ENCODE measurements at regions not wholly inside any gene's neighbourhood (a gene's known extent, or its start where the extent isn't known, plus 50 kb on each side); places are given as distances from the start of the nearest gene placed in this dataset.

GRCh38 chr5:14059810-14060209 is 83.3 kb upstream of the TRIO start:
- Histone ChIP-seq H3K4me1 (ENCODE audit: control insufficient read depth, insufficient read depth, low read length) (no peaks in the 10 kb centered on the region), H3K27ac (ENCODE audit: low read depth, low read length) (no peak overlapping the region), H3K9me3 (ENCODE audit: control insufficient read depth, low read length) (no peaks in the 10 kb centered on the region), H3K36me3 (ENCODE audit: control insufficient read depth, insufficient read depth, low read length) (no peaks in the 10 kb centered on the region), H3K9ac (ENCODE audit: extremely low read depth, low read length, poor library complexity, severe bottlenecking) (no peak overlapping the region), H3K27me3 (ENCODE audit: control insufficient read depth, insufficient read depth, low read length, poor library complexity, severe bottlenecking) (no peaks in the 10 kb centered on the region), H3K4me3 (ENCODE audit: low read length) (no peak overlapping the region)
- no peak overlapping the region for H3K4me3 Mint-ChIP-seq
- WGBS, 2 experiments (ENCODE audit: insufficient coverage in 1 of 2, insufficient read length in 1 of 2), result 93% methylated on average over 2 of the region's 2 CpGs; no CpG with 5 or more reads in 1 of the 2 experiments
- H3K27ac Mint-ChIP-seq, result no peak overlapping the region
- TF ChIP-seq, protein P1, sequence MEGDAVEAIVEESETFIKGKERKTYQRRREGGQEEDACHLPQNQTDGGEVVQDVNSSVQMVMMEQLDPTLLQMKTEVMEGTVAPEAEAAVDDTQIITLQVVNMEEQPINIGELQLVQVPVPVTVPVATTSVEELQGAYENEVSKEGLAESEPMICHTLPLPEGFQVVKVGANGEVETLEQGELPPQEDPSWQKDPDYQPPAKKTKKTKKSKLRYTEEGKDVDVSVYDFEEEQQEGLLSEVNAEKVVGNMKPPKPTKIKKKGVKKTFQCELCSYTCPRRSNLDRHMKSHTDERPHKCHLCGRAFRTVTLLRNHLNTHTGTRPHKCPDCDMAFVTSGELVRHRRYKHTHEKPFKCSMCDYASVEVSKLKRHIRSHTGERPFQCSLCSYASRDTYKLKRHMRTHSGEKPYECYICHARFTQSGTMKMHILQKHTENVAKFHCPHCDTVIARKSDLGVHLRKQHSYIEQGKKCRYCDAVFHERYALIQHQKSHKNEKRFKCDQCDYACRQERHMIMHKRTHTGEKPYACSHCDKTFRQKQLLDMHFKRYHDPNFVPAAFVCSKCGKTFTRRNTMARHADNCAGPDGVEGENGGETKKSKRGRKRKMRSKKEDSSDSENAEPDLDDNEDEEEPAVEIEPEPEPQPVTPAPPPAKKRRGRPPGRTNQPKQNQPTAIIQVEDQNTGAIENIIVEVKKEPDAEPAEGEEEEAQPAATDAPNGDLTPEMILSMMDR (conservative IDR thresholded peaks at IDR 0.05), result no peak
- H3K9me3 Mint-ChIP-seq, result peaks cover 6% of the 10 kb centered on the region
- H3K36me3 Mint-ChIP-seq (ENCODE audit: low read depth), result no peaks in the 10 kb centered on the region
- no peak for DNase-seq
- peaks cover 3% of the 10 kb centered on the region for H3K27me3 Mint-ChIP-seq (ENCODE audit: insufficient read depth)
- H3K4me1 Mint-ChIP-seq, result no peaks in the 10 kb centered on the region

DNA sequence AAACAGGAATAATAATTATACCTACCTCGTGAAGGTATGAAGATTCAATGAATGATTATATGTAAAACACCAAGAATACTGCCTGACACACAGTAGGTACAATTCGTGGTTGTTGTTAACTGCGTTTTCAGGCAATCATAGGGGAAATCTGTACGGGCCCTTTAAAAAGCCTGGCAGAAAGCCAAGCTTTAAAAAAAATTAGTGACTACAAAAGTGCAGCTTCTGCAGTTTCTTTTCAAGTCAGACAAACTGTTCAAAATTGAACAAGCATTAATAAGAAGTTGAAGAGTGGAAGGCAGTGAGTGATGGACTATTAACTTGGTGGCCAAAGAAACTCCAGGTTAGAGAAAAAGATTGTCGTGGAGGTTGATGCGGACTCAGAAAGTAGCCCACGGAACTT is 85.9 kb upstream of the TRIO start:
- Mint-ChIP-seq H3K4me1 (no peaks in the 10 kb centered on the region), H3K36me3 (ENCODE audit: low read depth) (no peaks in the 10 kb centered on the region), H3K9me3 (peaks cover 6% of the 10 kb centered on the region), H3K27me3 (ENCODE audit: insufficient read depth) (peaks cover 5% of the 10 kb centered on the region), H3K4me3 (no peak overlapping the region), H3K27ac (no peak overlapping the region)
- TF ChIP-seq, protein P1 (conservative IDR thresholded peaks at IDR 0.05), result no peak
- Histone ChIP-seq H3K36me3 (ENCODE audit: control insufficient read depth, insufficient read depth, low read length) (no peaks in the 10 kb centered on the region), H3K4me1 (ENCODE audit: control insufficient read depth, insufficient read depth, low read length) (no peaks in the 10 kb centered on the region), H3K9ac (ENCODE audit: extremely low read depth, low read length, poor library complexity, severe bottlenecking) (no peak overlapping the region), H3K9me3 (ENCODE audit: control insufficient read depth, low read length) (no peaks in the 10 kb centered on the region), H3K4me3 (ENCODE audit: low read length) (no peak overlapping the region), H3K27me3 (ENCODE audit: control insufficient read depth, insufficient read depth, low read length, poor library complexity, severe bottlenecking) (no peaks in the 10 kb centered on the region), H3K27ac (ENCODE audit: low read depth, low read length) (no peak overlapping the region)
- no peak for DNase-seq
- 95 to 97% methylated on average over 7 of the region's 7 CpGs for WGBS, 2 experiments (ENCODE audit: insufficient coverage in 1 of 2, insufficient read length in 1 of 2)

DNA sequence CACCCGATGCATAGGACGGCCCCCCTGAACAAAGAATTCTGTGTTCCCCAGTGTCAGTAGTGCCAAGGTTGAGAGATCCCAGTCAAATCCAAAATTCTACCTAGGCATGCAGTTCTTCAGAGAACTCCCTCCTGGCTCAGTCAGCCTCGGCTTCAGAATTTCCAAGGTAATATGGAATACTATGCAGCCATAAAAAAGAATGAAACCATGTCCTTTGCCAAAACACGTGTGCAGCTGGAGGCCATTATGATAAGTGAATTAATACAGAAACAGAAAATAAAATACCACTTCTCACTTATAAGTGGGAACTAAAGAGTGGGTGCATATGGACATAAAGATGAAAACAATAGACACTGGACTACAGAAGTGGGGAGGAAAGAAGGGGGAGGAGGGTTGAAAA is 87.1 kb upstream of the TRIO start:
- H3K9me3 Mint-ChIP-seq, result peaks cover 4% of the 10 kb centered on the region
- Histone ChIP-seq H3K9ac (ENCODE audit: extremely low read depth, low read length, poor library complexity, severe bottlenecking) (no peak overlapping the region), H3K4me3 (ENCODE audit: low read length) (no peak overlapping the region), H3K36me3 (ENCODE audit: control insufficient read depth, insufficient read depth, low read length) (no peaks in the 10 kb centered on the region), H3K27ac (ENCODE audit: low read depth, low read length) (no peak overlapping the region), H3K4me1 (ENCODE audit: control insufficient read depth, insufficient read depth, low read length) (no peaks in the 10 kb centered on the region), H3K27me3 (ENCODE audit: control insufficient read depth, insufficient read depth, low read length, poor library complexity, severe bottlenecking) (no peaks in the 10 kb centered on the region), H3K9me3 (ENCODE audit: control insufficient read depth, low read length) (no peaks in the 10 kb centered on the region)
- no peaks in the 10 kb centered on the region for H3K36me3 Mint-ChIP-seq (ENCODE audit: low read depth)
- DNase-seq, result no peak
- no peaks in the 10 kb centered on the region for H3K4me1 Mint-ChIP-seq
- no peak overlapping the region for H3K27ac Mint-ChIP-seq
- no peak overlapping the region for H3K4me3 Mint-ChIP-seq
- TF ChIP-seq, protein P1 (conservative IDR thresholded peaks at IDR 0.05), result no peak
- H3K27me3 Mint-ChIP-seq (ENCODE audit: insufficient read depth), result peaks cover 3% of the 10 kb centered on the region
- WGBS, 2 experiments (ENCODE audit: insufficient coverage in 1 of 2, insufficient read length in 1 of 2), result 99% methylated on average over 3 of the region's 4 CpGs; no CpG with 5 or more reads in 1 of the 2 experiments

Measured in endodermal cell (in vitro differentiated cells).